ENCODE measurements at regions not wholly inside any gene's neighbourhood (a gene's known extent, or its start where the extent isn't known, plus 50 kb on each side); places are given as distances from the start of the nearest gene placed in this dataset.
A peak's percentile ranks its signal among the peaks of the same experiment; 100 is the strongest.

GRCh38 chr21:16213518-16213917 lies 483.7 kb downstream of the USP25 start:
- Histone ChIP-seq H3K9me3 (no peaks in the 10 kb centered on the region), H3K36me3 (no peaks in the 10 kb centered on the region), H3K4me3 (no peak overlapping the region), H3K27ac (peak overlapping the region in 1 of 10 donors; percentile 60), H3K27me3 (no peaks in the 10 kb centered on the region), H3K4me1 (peaks cover 0 to 55% (median 14%) of the 10 kb centered on the region in 9 donors)
- WGBS, 2 donors, result 90 to 91% methylated on average over 3 of the region's 3 CpGs
- intact Hi-C loops (cut with DNase I), result loop anchor here in 1 of 10 donors (10.0 kb wide), 1 partner anchor 221 kb away; no protein-coding TSS in a partner anchor
- ATAC-seq (no peak), DNase-seq (no peak)
- TF ChIP-seq CTCF (IDR thresholded peaks at IDR 0.05), result no peak

GRCh38 chr21:16215193-16215592 lies 485.4 kb downstream of the USP25 start:
- DNase-seq (no peak), ATAC-seq (peak in 1 of 8 donors; percentile 27)
- H3K27me3 ChIP-seq, result no peaks in the 10 kb centered on the region
- H3K4me3 ChIP-seq, result no peak overlapping the region
- TF ChIP-seq CTCF (IDR thresholded peaks at IDR 0.05), result no peak
- intact Hi-C loops (cut with DNase I), result loop anchor here in 1 of 10 donors (10.0 kb wide), 1 partner anchor 220 kb away; no protein-coding TSS in a partner anchor
- 64 to 68% methylated on average over 2 of the region's 2 CpGs for WGBS, 2 donors
- peak overlapping the region in 2 of 10 donors; percentile 0 to 29 for H3K27ac ChIP-seq
- no peaks in the 10 kb centered on the region for H3K9me3 ChIP-seq
- H3K4me1 ChIP-seq, result peaks cover 0 to 55% (median 14%) of the 10 kb centered on the region in 9 donors
- H3K36me3 ChIP-seq, result no peaks in the 10 kb centered on the region

GRCh38 chr21:16215663-16216183 lies 485.9 kb downstream of the USP25 start:
- no peaks in the 10 kb centered on the region for H3K9me3 ChIP-seq
- peaks cover 0 to 55% (median 14%) of the 10 kb centered on the region in 9 donors for H3K4me1 ChIP-seq
- TF ChIP-seq CTCF (IDR thresholded peaks at IDR 0.05), result no peak
- WGBS, 2 donors, result 26 to 42% methylated on average over 2 of the region's 2 CpGs
- no peaks in the 10 kb centered on the region for H3K36me3 ChIP-seq
- peak overlapping the region in 2 of 10 donors; percentile 2 to 29 for H3K27ac ChIP-seq
- H3K27me3 ChIP-seq, result no peaks in the 10 kb centered on the region
- ATAC-seq (no peak), DNase-seq (no peak)
- intact Hi-C loops (cut with DNase I), result loop anchor here in 1 of 10 donors (10.0 kb wide), 1 partner anchor 219 kb away; no protein-coding TSS in a partner anchor
- no peak overlapping the region for H3K4me3 ChIP-seq

GRCh38 chr21:16216288-16216962 lies 486.6 kb downstream of the USP25 start:
- Histone ChIP-seq H3K4me1 (peaks cover 0 to 51% (median 14%) of the 10 kb centered on the region in 9 donors), H3K36me3 (no peaks in the 10 kb centered on the region), H3K4me3 (no peak overlapping the region), H3K27me3 (no peaks in the 10 kb centered on the region), H3K9me3 (no peaks in the 10 kb centered on the region), H3K27ac (peak overlapping the region in 2 of 10 donors; percentile 10 to 29)
- intact Hi-C loops (cut with DNase I), result loop anchor here in 1 of 10 donors (10.0 kb wide), 1 partner anchor 218 kb away; no protein-coding TSS in a partner anchor
- TF ChIP-seq CTCF (IDR thresholded peaks at IDR 0.05), result no peak
- WGBS, 2 donors, result 68 to 78% methylated on average over 3 of the region's 3 CpGs
- DNase-seq (no peak), ATAC-seq (no peak)
